ENCODE measurements at regions not wholly inside any gene's neighbourhood (a gene's known extent, or its start where the extent isn't known, plus 50 kb on each side); places are given as distances from the start of the nearest gene placed in this dataset.

- DNase-seq (ENCODE audit: low spot score) = no peak
- TF ChIP-seq CTCF (IDR thresholded peaks at IDR 0.05) = no peak
- H3K9me3 ChIP-seq = no peaks in the 10 kb centered on the region
- no peaks in the 10 kb centered on the region for H3K4me1 ChIP-seq
- no peak overlapping the region for H3K4me3 ChIP-seq
- H3K27me3 ChIP-seq = no peaks in the 10 kb centered on the region
- H3K36me3 ChIP-seq = no peaks in the 10 kb centered on the region
- no peak overlapping the region for H3K27ac ChIP-seq
Observed at GRCh38 chr12:46112364-46112763, 122.0 kb upstream of the SCAF11 start.

DNA sequence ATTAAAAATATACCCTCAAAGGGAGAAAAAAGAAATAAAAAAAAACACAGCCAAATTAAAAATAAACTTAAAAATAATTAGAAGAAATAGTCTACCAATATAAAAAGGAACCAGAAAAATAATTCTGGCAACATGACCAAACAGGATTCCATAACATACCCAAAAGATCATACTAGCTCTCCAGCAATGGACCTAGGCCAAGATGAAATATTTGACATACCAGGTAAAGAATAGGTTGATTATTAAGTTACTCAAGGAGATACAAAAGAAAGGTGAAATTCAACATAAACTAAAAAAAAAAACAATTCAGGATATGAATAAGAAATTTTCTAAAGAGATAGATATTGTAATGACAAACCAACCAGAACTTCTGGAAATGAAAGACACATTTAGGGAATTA, 121.3 kb upstream of the SCAF11 start:
- no peak for DNase-seq (ENCODE audit: low spot score)
- no peak overlapping the region for H3K27ac ChIP-seq
- H3K36me3 ChIP-seq = no peaks in the 10 kb centered on the region
- no peak for TF ChIP-seq CTCF (IDR thresholded peaks at IDR 0.05)
- no peaks in the 10 kb centered on the region for H3K27me3 ChIP-seq
- H3K9me3 ChIP-seq = no peaks in the 10 kb centered on the region
- no peak overlapping the region for H3K4me3 ChIP-seq
- H3K4me1 ChIP-seq = no peaks in the 10 kb centered on the region

- no peaks in the 10 kb centered on the region for H3K4me1 ChIP-seq
- no peak overlapping the region for H3K27ac ChIP-seq
- DNase-seq (ENCODE audit: low spot score) = no peak
- H3K4me3 ChIP-seq = no peak overlapping the region
- no peaks in the 10 kb centered on the region for H3K36me3 ChIP-seq
- no peaks in the 10 kb centered on the region for H3K27me3 ChIP-seq
- no peaks in the 10 kb centered on the region for H3K9me3 ChIP-seq
- TF ChIP-seq CTCF (IDR thresholded peaks at IDR 0.05) = no peak
Observed at GRCh38 chr12:46110928-46111699, 120.7 kb upstream of the SCAF11 start.

- Histone ChIP-seq H3K27me3 (no peaks in the 10 kb centered on the region), H3K4me1 (no peaks in the 10 kb centered on the region), H3K4me3 (no peak overlapping the region), H3K36me3 (no peaks in the 10 kb centered on the region), H3K27ac (no peak overlapping the region), H3K9me3 (no peaks in the 10 kb centered on the region)
- DNase-seq (ENCODE audit: low spot score) = no peak
- no peak for TF ChIP-seq CTCF (IDR thresholded peaks at IDR 0.05)
Observed at GRCh38 chr12:46110223-46110611, 119.8 kb upstream of the SCAF11 start.

- TF ChIP-seq CTCF (IDR thresholded peaks at IDR 0.05) = no peak
Observed at GRCh38 chr12:46109343-46110222, 119.2 kb upstream of the SCAF11 start.

More at GRCh38 chr12:46109343-46110222, 119.2 kb upstream of the SCAF11 start:
- no peaks in the 10 kb centered on the region for H3K9me3 ChIP-seq
- H3K4me1 ChIP-seq = no peaks in the 10 kb centered on the region
- H3K27me3 ChIP-seq = no peaks in the 10 kb centered on the region
- no peak overlapping the region for H3K27ac ChIP-seq
- H3K4me3 ChIP-seq = no peak overlapping the region
- no peak for DNase-seq (ENCODE audit: low spot score)
- no peaks in the 10 kb centered on the region for H3K36me3 ChIP-seq
